NCI-H187 (cell line): ENCODE measurements at regions not wholly inside any gene's neighbourhood (a gene's known extent, or its start where the extent isn't known, plus 50 kb on each side); places are given as distances from the start of the nearest gene placed in this dataset.

ENCODE experiments used
- DNase-seq, 2 experiments: peaks; one replicate each; lab custom pipeline; 2025; lab: John Stamatoyannopoulos, UW

DNA sequence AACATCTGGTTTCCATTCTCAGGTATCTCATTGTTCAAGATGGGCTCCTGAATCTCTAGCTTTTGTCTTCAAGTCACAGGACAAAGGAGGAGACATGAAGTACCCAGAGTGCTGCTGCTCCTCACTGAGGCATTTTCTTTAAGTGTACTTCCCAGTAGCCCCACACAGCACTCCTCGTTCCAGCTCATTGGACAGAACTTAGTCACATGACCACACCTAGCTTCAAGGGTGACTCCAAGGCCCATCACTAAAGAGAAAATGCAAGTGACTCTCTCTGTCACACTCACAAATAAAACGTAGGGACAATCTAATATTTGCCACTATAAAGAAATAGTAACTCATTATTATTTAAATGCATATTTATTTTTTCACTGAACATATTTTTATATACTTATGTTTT, 58.3 kb upstream of the NEUROD6 start:
- DNase-seq = no peak

GRCh38 chr7:31407178-31407676, 66.7 kb upstream of the NEUROD6 start:
- DNase-seq = no peak

GRCh38 chr7:31408140-31408729, 67.7 kb upstream of the NEUROD6 start:
- no peak for DNase-seq

GRCh38 chr7:31410265-31410664, 69.7 kb upstream of the NEUROD6 start:
- DNase-seq = no peak

DNA sequence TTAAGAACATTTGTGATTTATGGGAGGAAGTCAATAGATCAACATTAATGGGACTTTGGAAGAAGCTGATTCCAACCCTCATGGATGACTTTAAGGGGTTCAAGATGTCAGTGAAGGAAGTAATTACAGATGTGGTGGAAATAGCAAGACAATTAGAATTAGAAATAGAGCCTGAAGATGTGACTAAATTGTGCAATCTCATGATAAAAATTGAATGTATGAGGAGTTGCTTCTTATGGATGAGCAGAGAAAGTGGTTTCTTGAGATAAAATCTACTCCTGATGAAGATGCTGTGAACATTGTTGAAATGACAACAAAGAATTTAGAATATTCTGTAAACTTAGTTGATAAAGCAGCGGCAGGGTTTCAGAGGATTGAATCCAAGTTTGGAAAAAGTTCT, 70.9 kb upstream of the NEUROD6 start:
- no peak for DNase-seq

GRCh38 chr7:31413766-31414165, 73.2 kb upstream of the NEUROD6 start:
- DNase-seq = no peak

GRCh38 chr7:31416381-31416870, 75.9 kb upstream of the NEUROD6 start:
- DNase-seq = no peak

GRCh38 chr7:31418928-31419327, 78.4 kb upstream of the NEUROD6 start:
- DNase-seq = no peak

GRCh38 chr7:31419505-31420055, 79.1 kb upstream of the NEUROD6 start:
- DNase-seq = no peak

GRCh38 chr7:31420948-31421347, 80.4 kb upstream of the NEUROD6 start:
- DNase-seq = no peak

GRCh38 chr7:31421607-31422006, 81.1 kb upstream of the NEUROD6 start:
- DNase-seq = no peak

DNA sequence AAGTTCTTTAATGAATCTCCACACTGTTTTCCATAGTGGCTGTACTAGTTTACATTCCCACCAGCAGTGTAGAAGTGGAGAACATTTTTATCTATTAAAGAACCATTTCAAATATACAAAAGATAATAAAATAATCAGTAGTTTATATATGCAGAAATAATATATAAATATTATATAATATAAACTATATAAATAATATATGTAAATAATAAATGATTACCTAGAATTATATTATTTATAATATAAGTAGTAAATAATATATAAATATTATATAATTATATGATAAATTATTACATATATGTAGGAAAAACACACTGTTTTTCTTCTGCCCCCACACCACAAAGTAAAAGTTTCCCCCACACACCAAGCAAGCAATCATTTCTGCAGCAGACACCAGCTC, 83.5 kb upstream of the NEUROD6 start:
- no peak for DNase-seq

DNA sequence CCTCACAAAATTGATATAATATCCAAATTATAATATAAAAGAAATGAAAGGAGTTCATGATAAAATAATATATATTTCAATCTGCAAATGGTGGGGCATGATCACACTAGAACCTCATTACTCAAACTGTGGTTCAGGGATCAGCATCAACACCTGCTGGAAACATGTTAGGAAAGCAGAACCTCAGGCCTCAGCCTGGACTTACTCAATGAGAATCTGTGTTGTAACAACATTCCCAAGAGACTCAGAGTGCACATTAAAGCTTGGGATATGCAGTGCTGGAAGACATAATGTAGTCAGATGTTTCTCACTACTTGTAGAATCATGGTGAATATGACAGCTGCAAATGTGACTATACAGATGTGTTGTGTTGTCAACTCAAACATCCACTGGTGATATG, 81.7 kb upstream of the ITPRID1 start:
- DNase-seq = no peak

DNA sequence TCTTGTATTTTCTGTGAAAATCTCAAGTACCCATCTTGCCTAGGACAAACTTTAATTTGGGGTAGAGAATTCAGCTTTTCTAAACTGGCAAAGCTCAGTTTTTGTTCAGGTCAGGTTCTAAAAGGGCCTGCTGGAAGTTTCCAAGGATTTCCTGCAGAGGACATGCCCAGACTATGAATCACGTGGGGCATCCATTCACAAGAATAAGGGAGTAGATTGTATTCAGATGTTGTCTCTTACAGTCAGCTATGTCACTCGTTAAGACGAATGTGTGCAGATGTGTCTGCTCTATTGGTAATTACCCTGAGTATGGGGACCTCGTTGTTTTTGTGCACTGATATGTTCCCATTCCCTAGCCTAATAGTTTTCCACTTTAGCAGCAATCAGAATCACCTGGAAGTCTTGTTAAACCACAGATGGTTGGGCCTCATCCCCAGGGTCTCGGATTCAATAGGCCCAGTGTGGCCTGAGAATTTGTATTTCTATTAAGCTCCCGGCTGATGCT, 81.0 kb upstream of the ITPRID1 start:
- no peak for DNase-seq

DNA sequence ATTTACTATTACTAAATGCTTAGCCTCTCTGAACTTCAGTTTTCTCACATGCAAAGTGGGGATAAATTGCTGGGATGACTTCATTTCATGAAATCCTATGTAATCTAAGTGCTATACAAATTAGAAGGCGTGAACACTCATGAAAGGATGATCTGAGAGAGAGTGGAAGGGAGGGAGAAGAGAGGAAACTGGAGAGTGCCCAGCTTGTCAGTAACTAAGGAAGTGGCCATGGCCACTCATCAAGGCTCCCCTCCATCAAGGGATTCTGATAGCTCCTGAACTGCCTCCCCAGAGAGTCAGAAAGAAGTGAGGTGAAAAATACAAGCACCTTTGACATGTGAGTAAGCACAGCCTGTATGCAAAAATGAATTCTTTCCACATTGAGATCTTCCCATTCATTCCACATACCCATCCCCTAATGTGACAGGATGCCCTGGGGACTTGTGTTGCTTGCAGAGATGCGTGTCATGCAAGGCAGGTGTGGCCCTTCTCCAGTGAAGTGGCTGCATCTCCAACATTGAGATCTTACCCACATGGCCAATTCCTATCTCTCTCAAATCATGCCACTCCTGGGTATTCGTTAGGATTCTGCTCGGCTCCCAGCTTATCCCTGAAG, 76.5 kb upstream of the ITPRID1 start:
- DNase-seq = peak; percentile 82 to 84

- DNase-seq = no peak
These were observed 74.7 kb upstream of the ITPRID1 start for GRCh38 chr7:31439165-31439564.

- DNase-seq = no peak
These were observed 73.4 kb upstream of the ITPRID1 start for GRCh38 chr7:31440511-31440910.

- no peak for DNase-seq
These were observed 71.3 kb upstream of the ITPRID1 start for GRCh38 chr7:31442626-31443025.

GRCh38 chr7:31443457-31443856, 70.4 kb upstream of the ITPRID1 start:
- DNase-seq = no peak

DNA sequence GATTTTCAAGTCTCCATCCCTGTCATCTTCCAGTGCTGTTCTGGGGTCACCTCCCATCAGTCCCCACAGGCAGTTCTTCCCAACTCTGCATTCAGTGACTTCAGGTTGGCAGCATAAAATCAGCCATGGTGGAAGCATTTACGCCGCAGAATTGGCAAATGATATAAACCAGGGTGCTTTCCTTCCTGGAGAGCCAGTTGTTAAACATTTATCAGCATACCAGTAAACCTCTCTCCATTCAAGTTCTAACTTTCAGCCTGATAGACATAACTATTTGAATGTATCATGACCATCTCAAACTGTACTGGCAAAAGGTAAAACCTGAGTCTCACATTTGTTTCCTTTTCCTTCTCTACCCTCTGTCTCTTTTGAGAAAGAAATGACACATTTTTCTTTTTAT, 69.7 kb upstream of the ITPRID1 start:
- DNase-seq = no peak

DNA sequence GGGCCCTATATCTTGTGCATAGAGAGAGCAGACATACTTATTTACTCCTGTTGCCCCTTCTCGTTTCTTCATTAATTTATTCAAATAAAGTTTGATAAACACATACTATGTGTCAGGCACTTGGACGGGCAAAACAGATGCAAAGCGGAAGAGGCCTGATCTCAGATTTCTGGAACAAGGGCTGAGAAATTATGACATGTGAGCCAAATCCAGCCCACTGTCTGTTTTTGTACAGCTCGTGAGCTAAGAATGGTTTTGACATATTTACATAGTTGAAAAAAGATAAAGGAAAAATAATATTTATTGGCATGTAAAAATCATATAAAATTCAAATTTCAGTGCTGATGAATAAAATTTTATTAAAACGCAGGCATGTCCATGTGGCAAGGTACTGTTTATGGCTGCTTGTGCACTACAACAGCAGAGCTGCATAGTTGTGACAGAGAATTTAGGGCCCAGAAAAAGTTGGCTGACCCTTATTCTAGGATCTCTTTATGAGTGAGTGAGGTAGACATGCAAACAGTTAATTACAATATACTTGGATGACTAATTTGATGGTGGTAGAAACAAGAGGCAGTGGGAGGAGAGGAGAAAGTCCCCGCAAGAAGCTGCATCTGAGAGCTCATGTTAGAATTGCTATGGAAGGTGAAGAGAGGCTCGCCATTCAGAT, 68.1 kb upstream of the ITPRID1 start:
- no peak for DNase-seq

- no peak for DNase-seq
These were observed 65.2 kb upstream of the ITPRID1 start for GRCh38 chr7:31448649-31449048.

GRCh38 chr7:31455844-31456243, 58.0 kb upstream of the ITPRID1 start:
- DNase-seq = no peak
